ENCODE measurements at regions not wholly inside any gene's neighbourhood (a gene's known extent, or its start where the extent isn't known, plus 50 kb on each side); places are given as distances from the start of the nearest gene placed in this dataset.
A peak's percentile ranks its signal among the peaks of the same experiment; 100 is the strongest.
"Not testable (repeated sequence)": the region's sequence is repeated elsewhere in the genome, so short reads cannot be mapped to it uniquely, and the experiment has no call there.

DNA sequence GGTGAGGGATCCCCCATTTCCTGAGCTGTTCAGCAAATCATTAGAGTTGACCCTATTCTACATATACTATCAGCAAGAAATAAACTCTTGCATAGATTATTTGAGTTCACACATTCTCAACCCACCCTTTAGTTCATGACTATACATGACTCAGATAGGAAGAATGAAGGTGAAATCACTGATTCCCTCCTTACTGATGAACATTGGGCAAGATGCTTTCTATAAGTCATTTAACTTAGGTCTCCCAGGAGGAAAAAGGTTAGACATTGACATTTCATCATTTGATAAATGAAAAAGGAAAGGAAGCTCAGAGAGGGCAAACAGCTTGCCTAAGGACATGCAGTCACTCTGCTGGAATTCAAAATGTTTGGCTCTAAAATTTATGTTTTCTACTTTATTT lies 408.0 kb downstream of the TMEM182 start:
- no peak for DNase-seq (ENCODE audit: low read depth)

DNA sequence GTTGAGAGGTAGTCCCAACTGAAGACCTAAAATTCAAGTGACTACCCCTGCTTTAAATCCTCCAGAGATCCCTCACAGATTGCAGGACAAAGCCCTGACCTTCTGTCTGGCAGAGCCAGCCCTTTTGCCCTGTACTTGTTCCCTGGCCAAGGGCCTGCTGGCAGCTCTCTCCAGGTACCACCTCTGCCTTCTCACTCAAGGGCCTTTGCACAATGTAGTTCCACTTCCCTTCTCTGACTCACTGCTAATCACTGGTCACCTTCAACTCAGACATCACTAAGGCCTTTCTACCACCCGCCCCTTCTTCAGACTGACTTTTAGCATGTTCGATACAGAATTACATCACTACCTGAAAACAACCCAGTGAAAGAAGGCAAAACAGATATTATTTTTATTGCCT lies 411.0 kb downstream of the TMEM182 start:
- no peak for DNase-seq (ENCODE audit: low read depth)

DNA sequence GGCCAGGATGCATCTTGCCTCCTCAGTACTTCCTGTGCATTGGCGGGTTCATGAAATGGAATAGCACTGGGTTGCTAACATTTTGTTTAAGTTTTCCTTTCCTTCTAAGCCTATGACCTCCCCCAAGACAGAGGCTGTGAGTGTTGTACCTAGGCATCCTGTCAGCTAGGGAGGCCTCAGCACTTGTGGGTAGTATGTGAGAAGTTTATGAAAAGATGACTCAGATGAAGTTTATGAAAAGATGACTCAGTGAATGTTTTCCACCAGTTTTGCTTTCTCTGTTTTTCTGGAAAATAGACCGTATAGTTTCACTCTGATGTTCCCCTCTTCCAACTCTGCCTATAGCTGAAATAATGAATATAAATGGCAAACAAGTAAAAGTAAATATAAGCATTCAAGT lies 412.9 kb downstream of the TMEM182 start:
- peak; percentile 16 for DNase-seq (ENCODE audit: low read depth)

DNA sequence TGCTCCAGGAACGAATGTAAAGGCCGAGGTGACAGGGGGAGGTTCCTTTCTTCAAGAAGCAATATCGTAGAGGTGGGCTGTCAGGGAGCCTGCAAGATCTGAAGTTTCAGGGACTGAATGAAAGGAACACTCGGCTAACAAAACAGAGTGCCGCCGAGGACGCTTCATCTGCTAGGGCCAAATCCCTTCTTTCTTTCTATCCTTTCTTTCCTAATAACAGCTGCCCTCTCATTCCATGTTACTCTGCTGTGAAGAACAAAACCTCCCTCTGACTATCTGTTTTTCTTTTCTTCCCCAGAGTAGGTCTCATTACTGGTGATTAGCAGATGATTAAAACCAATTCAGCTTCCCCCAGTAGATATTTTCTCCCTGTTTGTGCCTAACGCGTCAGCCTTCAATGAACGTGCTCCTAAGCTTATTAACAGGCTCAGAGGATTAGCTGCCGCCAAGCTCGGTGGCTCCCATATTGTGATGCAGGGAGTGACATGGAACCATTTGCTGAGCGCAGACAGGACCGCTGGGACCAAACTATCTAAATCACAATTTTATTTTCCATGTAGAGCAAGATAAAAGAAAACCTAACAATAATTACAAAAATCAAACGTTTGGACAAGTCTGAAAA lies 414.6 kb downstream of the TMEM182 start:
- no peak for DNase-seq (ENCODE audit: low read depth)

DNA sequence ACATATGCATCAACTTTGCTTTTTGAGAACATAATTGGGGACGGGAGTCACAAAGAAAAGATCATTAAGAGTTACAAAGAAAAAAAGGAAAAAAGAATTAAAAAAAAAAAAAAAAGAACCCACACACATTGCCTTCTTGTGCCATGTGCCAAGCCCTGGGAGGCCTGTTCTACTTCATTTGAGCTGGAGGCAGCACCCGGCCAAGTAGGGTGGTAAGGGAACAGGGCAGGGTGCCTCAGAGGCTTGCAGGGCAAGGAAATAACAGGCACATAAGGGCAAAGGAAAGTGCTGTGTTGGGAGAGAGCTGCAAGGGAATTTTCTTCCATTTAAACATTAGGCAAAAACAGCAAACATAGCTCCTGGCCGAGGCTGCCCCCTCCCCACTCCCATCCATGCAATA lies 418.0 kb downstream of the TMEM182 start:
- no peak for DNase-seq (ENCODE audit: low read depth)

DNA sequence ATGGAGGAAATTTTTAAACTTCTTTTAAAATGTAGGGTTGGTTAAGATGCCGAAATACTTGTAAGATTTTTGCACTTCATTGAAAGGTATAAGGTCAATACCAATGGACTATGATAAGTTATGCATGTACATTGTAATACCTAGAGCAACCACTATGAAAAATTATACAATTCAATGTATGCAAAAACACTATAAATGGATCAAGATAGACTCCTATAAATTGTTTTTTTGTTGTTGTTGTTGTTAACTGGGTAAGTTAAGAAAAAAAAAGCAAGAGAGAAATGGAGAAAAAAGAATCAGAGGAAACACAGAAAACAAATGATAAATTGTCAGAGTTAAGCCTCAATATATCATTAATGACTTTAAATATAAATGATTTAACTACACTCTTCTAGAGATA lies 421.2 kb downstream of the TMEM182 start:
- DNase-seq (ENCODE audit: low read depth), result no peak

DNA sequence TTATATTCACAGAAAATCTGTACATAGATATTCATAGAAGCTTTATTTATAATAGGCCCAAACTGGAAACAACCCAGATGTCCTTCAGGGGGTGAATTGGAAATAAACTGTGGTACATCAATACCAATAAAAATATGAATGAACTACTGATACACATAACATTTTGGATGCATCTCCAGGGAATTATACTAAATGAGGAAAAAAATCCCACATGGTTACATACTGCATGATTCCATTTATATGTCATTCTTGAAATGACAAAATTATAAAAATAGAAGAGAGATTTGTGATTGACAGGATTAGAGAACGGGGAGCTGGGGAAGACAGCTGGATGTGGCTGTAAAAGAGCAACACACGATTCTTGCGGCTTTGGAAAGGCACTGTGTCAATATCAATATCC lies 435.0 kb downstream of the TMEM182 start:
- DNase-seq (ENCODE audit: low read depth), result no peak

DNA sequence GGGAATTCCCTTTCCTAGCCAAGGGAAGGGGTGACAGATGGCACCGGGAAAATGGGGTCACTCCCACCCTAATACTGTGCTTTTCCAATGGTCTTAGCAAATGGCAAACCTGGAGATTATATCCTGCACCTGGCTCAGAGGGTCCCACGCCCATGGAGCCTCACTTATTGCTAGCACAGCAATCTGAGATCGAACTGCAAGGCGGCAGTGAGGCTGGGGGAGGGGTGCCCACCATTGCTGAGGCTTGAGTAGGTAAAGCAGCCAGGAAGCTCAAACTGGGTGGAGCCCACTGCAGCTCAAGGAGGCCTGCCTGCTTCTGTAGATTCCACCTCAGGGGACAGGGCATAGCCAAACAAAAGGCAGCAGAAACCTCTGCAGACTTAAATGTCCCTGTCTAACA lies 438.9 kb downstream of the TMEM182 start:
- not testable (repeated sequence) for DNase-seq (ENCODE audit: low read depth)

DNA sequence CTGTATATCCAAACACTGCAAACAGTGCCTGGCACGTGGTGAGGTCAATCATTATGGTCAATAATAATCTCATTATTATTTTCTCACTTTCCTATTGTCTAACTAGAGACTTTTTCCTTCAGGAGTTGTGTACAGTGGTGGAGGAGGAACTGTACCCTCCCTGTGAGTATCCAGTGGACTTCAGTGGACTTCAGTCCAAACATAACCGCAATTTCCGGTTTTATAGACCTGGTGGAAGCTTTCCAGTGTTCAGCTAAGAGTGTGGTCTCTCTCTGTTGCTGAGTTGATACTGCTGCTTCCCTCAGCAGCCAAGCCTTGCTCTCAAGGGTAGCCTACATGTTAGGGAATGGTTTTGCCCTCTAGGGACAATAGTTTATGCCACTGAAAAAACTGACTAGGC lies 447.1 kb downstream of the TMEM182 start:
- no peak for DNase-seq (ENCODE audit: low read depth)

DNA sequence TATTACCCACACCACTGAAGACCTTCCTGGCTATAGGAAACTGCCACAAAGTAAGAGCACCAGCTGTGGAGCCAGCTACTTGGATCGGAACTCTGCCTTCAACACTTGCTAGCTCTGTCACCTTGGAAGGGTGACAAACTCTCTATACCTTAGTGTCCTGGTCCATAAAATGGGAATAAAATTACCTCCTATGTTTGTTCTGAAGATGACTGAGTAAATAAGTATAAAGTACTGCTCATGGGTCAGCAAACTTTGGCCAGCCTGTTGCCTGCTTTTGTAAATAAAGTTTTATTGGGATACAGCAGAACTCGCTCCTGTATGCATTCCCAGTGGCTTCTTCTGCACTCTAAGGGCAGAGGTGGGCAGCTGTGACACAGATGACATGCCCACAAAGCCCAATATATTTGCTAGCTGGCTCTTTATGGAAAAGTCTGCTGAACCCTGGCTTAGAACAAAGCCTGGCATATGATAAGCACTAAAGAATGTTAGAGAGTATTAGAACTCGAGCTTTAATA lies 451.3 kb downstream of the TMEM182 start:
- DNase-seq (ENCODE audit: low read depth), result no peak

DNA sequence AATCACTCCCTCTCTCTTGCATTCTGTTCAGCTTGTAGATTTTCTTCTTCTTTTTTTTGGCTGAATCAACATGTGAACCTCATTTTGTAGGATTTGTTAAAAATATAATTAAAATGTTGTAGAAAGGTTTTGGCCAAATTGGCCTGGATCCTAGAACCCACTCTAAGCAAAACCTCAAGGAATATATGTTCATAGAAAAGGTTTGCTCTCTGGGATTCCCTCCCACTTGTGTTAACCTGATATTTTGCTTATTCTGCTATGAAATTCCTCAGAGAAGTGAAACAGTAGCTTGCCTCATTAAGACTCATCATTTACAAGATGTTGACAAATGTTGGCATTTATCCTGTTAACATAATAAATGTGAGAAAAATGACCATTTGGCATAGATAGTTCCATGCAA lies 456.7 kb downstream of the TMEM182 start:
- DNase-seq (ENCODE audit: low read depth), result no peak

DNA sequence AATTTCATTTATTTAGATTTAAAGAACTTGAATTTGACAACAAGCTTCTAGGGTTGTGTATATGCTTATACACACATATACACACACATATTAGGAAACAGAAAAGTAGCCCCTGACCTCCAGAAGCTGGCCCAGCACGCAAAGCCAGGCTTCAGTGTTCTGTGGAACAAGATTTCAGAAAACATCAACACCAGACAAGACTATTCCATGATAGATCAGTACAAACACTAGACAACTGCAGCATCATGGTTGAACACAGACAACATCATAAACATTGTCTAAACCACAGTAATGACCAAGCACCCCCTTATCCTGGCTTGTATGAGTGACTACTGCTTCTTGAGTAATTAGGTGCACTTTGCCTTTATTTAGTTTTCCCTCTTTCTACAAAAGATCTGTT lies 457.6 kb downstream of the TMEM182 start:
- no peak for DNase-seq (ENCODE audit: low read depth)

DNA sequence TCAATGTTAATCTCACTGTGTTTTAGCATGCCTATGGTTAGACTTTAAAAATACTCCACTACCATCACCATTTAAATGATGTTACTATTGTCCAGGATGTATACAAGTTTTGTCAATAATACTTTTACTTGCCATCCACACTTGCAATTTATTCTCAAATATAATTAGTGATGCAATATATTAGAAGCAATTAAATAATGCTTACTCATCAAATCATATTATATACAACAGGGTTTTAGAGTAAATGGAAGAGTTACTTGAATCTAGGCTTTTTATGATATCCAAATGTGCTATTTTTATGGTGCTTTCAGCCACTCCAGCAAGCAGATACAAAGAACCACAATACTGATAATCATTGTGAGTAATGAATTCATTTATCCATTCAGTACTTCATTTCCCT lies 461.1 kb downstream of the TMEM182 start:
- DNase-seq (ENCODE audit: low read depth), result no peak

DNA sequence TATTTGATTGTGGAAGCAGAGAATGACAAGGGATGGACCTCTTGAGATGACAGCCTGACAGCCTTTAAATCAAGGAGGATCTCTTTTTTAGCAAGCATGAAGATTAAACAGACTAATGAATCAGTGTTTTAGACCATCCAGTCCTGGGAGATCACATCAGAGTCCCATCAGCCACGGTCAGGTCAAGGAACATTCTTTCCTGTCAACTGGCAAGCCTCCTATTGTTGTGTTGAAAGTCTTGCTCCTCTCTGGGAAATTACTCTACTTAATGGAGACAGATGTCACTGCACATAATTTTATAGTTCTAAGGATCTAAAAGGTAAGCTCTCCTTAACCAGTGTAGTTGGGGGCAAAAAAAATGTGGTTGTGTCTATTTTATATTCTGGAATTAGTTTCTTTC lies 469.0 kb downstream of the TMEM182 start:
- no peak for DNase-seq (ENCODE audit: low read depth)

DNA sequence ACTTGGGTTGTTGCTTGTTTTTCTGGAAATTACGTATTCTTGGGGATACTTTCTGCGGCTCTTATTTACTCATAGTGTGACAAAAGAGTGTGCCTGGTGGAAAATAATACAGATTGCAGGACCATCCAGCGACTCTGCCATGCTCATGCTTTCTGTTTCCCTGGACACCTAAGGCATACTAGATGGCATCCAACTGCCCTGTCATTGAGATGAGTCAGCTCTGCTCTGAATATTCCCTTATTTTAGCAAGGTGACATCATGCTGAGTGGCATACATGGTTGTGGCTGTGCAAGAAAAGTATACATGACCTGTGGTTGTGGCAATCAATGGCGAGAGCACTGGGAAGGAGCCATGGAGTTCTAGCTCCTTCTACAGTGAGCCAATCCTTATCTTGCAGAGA lies 471.0 kb downstream of the TMEM182 start:
- DNase-seq (ENCODE audit: low read depth), result no peak

DNA sequence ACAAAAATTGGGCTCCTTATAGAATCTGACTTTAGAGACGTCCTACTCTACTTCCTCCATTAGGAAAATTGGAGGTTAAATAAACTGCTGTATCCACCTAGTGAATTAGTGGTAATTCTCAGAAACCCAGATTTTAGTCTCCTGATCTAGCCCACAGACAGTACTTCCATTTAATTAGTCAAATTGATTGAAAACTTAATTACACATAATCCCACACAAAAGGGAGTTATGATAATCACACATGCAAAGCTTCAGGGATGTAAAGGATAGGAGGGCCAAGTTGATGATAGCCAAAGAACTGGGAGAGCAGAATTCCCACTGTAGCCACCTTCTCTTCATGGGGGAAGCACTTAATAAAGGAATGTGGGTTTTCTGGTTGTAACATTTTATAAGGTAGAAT lies 471.9 kb downstream of the TMEM182 start:
- no peak for DNase-seq (ENCODE audit: low read depth)

DNA sequence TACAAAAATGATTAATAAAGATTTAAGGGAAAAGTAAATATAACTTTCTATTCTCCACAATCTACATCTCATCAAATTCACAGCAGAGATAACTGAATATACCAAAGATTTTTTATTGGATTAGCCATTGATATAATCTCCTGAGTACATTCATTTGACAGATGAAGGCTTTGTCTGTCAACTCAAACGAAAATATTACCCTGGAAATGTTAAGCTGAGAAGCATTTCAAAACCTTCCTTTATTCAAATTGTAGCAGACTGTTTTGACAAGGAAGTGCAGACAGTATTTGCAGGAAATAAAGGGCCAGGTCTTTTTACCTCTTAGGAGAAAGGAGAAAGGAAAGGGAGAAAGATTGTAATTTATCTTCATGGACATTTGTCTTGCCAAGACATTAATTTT lies 473.5 kb downstream of the TMEM182 start:
- no peak for DNase-seq (ENCODE audit: low read depth)

DNA sequence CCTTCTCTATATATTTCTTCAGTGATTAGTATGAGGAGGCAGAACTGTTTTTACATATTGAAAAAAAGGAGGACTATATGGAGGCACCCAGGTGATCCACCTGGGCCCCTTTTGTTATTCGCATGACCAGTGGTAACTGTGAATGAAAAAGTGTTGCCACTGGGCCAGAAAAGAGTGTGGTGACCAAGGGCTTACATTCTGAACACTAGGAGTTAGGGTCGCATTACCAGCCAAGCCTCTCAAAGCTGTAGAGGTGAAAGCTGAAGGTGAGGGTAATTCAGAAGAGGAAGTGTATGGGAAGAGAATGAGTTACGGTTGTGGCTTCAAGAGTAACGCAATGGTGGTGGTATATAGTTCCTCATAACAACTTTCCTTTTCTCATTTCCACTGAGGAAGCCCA lies 487.6 kb downstream of the TMEM182 start:
- DNase-seq (ENCODE audit: low read depth), result no peak

DNA sequence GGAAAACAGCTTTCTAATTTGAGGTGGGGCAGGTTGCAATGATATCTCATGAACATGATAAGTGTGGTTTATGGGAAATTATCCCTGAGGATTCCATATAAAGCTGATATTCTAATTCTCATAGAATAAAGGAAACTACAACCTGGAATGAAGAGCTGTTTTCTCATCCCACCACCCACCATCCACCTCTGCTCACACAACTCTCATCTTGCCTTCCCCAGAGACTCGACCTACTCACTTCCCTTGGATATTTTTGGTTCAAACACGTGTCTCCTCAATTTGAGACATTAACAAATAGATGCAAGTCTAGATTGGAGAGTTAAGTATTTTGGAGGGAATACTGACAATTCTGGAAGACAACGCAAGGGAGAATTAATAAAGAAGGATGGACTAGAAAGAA lies 490.9 kb downstream of the TMEM182 start:
- DNase-seq (ENCODE audit: low read depth), result no peak

DNA sequence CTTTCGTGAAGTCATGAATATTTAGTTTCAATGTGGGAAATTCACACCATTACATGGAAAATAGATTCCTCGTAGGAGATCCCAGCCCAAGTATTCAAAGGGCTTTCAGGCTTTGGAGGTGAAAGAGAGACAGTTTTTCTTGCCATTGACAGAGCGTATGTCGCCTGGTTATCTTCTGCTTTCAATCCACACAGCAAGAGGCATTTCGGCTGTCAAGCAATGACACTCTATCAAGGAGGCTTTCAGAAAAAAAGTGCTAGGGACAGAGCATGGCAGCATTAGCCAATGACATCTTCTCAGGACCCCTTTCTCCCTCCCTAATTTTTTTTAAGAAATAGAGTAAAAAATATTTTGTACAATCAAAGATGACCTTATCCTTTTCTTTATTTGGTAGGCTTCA lies 492.8 kb downstream of the TMEM182 start:
- DNase-seq (ENCODE audit: low read depth), result no peak

DNA sequence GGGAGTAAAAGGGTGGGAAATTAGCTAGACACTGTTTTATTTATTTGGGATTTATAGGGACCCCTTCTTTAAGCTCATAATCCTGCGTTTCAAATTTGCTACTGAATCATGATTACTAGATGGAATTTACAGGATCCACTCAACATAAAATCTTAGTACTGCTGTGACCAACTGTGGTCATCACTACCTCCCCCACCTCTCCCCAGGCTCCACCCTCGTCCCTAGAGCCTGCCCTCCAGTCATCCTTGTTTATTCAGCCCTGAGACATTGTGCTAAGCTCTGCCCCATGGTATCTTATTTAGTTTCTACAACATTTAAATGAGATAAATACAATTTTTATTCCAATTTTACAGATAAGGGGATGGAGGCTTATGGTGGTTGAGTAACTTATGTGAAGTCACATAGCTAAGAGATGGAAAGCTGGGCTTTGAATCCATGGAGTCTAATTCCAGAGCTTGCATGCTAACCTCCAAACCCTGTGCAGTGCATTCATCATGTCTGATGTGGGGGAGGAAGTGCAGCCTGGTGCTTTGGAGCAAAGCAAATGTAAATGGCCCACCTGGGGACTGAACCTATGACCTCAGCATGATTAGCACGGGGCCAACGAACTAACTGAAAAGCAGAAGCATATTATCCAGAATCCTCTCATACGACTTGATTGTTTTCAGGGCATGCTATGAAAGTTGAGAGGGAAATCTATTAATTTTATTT lies 502.4 kb downstream of the TMEM182 start:
- DNase-seq (ENCODE audit: low read depth), result no peak

DNA sequence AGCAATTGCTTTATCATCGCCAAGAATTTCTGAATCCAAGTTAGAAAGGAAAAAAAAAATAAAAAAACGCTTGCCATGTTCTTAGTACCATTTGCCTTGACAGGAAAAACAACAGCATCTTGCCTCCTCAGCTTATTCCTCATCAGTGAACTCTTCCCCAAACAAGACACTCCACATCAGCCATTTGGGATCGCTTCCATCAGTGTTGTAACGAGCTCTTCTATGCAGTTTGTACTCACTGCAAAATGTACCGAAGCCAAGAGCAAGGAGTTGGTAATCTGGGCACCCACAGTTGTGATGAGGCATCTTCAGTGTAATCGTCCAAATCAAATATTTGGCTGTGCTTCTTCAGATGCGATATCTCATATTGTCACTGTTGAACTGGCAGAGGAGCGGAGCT lies 503.7 kb downstream of the TMEM182 start:
- no peak for DNase-seq (ENCODE audit: low read depth)

DNA sequence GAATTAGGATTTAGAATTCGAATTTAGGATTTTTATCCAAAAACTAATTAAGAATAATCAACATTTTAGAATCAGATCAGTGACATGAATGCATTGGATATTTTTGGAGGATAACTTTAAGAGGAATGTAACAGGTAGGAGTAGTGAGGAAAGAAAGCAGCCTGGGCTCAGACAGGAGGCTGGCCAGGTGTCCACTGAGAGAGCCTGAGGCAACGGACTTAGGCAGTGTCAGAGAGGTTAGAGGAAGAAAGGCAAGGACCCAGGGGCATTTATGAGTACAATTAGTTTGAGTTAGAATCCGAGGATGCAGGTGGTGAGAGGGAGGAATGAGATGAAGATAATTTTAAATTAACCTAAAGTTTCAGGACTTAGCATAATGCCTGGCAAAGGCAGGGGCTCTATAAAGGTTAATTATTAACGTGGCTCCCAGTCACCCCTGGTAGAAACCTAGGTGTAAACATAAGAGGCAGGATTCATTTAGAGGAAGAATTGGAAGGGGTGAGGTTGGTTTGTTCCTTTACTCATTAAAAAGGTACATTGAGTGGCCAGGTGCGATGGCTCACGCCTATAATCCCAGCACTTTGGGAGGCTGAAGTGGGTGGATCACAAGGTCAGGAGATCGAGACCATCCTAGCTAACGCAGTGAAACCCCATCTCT lies 507.1 kb downstream of the TMEM182 start:
- DNase-seq (ENCODE audit: low read depth), result no peak

DNA sequence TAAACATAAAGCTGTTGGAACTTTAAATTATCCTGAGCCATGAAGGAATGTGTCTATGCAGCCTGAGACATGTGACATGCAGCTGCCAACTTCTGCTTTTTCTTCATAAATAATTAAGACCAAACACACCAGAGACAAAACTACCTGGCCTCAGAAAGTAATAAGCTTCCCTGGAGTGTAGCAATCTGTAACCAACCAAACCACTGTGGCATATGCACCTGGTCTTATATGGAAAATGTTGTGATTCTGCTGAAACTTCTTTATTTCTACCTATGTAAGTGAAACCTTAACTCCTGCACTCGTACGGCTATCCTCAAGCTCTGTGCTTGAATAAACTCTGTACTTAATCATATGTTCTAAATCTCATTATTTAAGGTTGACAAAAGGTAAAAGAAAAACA lies 515.0 kb downstream of the TMEM182 start:
- no peak for DNase-seq (ENCODE audit: low read depth)
